ENCODE measurements at regions not wholly inside any gene's neighbourhood (a gene's known extent, or its start where the extent isn't known, plus 50 kb on each side); places are given as distances from the start of the nearest gene placed in this dataset.

DNA sequence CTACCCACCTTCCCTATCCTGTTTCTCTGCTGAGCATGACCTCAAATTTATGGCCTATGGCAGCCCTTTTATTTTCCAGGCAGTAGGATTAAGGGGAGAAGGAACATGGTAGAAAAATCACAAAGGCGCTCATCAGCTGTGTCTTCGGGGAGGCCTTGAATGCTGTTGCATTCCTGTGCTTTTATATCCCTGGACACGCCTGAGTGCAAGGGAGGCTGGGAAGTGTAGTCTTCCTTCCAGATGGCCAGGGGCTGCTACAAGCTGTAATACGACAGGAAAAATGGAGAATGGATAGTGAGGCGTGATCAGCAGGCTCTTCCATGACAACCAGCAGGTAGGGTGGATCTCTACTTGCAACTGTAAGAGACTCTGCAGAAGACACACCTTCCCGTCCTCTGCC is 210.9 kb upstream of the GGTLC1 start:
- DNase-seq = peak in 7 of 56 donors; percentile 4 to 32 (median 10)

DNA sequence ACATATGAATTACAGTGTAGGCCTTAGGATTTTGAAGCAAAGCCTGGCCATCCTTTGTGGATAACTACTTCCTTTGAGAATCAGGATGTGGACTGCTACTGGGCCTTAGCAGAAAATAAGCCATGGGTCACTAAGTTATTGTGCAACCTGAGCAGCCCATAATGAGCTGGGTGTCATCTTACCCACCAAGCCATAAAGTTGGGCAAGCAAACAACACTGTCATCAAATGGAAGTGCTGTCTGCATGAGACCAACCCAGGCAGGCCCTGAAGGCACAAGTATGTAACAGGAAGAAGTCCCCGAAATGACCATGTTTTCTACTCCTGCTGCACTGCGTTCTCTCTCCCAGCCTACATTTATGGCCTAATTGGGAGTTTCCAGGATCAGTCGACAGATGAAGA is 205.6 kb upstream of the GGTLC1 start:
- DNase-seq = no peak

DNA sequence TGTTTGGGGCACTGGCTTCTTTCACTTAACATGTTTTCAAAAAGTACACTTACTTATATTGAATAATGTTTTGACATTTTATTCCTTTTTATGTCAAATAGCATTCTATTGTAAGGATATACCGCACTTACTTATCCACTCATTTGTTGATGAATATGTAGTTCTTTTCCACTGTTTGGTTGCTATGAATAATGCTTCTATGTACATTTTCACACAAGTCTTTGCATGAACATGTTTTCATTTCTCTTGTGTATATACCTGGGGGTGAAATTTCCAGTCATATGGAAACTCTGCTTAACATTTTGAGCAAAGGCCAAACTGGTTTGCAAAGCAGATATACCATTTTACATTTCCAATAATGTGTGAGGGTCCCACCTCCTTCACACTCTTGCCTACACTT is 202.3 kb upstream of the GGTLC1 start:
- no peak for DNase-seq

DNA sequence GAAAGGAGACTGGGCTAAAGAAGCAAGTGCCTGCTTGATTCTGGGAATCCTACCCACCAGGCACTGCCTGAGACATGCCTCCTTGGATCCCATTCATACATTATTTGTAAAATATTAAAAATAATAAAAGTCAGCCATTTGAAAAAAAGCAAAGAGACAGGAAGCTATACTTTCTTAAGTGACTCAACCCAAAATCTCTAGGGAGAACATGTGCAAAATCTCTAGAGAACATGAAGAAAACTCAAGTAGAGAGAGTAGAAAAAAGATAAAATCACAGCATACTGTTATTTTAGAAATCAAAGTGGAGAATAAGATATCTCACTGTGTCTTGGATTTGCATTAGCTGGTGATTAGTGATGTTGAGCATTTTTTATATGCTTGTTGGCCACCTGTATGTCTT is 197.2 kb upstream of the GGTLC1 start:
- DNase-seq = no peak

DNA sequence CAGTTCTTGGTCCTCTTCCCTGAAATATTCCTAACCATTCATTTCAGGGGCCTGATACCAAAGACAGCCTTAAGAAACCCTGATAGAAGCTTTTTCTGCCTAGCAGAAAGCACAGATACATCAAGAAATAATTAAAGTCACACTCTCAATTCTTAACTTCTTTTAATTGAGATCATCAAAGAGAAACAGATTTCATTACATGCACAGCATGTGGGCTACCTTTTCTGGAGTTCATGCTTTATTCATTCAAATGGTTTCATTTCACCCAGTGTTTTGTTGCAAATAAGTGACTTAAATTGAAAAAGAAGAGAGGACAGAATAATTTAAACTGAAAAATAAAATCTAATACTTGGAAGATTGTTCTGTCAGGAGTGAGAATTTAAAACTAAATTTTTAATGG is 192.6 kb upstream of the GGTLC1 start:
- DNase-seq = no peak

DNA sequence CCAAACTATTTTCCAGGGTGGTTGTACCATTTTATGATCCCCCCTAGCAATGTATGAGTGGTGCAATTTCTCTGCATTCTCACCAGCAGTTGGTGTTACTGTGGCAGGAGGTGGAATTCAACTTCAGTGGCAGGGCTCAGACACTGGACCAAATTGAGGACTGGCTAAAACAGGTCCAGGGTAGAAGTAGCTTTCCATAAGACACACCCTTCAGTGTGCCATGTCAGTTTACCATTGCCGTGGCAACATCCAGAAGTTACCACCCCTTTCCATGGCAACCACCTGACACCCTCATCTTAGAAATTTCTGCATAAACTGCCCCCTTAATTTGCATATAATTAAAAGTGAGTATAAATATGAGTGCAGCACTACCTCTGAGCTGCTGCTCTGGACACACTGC is 180.7 kb upstream of the GGTLC1 start:
- no peak for DNase-seq

DNA sequence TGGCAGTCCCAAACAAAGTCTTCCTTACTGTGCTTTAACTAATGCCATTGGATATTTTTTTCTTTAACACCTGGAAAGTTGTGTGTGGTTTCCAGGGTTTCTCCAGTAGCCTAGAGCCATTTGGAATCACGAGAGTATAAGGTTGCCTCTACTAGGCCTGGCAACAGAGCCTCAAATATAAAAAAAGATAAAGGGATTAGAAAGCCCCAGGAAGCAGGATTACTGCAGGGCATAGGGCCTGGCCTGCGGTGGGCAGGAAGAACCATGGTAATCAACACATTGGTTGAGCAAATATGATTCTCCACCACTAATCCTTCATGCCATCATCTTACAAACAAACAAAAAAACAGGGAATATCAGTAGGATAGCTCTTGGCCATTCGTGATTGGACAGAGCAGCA is 177.8 kb upstream of the GGTLC1 start:
- no peak for DNase-seq

DNA sequence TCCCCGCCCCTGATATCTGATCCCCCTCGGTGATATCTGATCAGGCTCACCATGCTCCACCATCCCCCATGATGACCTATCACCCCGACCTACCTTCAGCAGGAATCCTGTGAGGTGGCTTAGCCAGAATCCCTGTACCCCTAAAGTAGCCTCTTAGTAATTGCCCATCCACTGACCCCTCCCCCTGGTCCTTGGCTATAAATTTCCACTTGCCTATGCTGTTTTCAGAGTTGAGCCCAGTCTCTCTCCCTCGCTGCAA is 177.5 kb upstream of the GGTLC1 start:
- DNase-seq = no peak

DNA sequence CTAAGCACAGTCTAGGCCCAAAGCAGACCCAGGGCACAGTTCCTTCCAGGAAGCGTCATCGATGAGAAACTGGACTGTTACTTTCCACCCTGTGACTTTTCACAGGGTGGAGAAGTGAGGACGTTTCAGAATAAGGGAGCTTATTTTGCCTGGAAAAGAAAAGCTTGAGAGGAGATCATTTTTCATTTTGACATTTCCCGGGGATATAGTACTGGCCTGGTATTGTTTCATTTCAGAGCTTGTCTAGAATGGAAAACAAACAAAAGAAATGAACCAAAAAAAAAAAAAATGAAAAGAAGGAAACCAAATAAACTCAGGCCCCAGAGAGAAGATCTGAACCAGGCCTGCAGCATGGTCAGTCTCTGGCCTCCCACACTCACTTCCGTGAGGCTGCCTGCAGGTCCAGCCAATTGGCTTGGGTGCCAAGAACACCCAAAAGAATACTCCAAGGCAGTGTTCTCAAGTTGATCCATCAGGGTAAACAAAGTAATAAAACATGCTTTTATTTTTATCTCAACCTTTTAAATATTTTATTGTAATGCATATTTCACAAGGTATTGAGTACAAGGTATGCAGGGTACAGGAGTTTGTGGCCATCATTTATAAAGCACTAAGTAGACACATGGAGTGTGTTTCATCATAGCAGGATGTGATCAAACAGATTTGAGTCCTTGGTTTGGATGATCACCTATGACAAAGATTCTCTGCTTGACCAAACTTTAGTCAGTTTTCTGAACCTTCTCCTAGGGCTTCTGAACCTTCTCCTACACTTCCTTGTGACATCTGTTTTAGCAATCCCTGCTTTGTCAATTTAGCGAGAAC is 176.9 kb upstream of the GGTLC1 start:
- DNase-seq = no peak

DNA sequence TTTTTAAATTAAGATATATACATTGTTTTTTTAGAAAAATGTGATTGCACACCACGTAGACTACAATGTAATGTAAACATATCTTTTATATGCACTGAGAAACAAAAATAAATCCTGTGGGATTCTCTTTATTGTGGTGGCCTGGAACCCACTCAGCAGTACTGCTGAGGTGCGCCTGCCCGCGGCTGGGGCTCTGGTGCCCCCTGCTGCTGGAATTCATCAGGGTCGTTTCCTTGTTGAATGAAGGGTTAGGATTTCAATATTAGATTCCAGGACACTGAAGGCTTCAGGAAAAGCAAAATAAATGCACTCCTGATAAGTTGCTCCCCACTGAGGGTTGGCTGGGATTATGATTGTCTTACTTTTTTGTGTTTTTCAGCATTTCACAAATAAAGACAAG is 175.8 kb upstream of the GGTLC1 start:
- no peak for DNase-seq

DNA sequence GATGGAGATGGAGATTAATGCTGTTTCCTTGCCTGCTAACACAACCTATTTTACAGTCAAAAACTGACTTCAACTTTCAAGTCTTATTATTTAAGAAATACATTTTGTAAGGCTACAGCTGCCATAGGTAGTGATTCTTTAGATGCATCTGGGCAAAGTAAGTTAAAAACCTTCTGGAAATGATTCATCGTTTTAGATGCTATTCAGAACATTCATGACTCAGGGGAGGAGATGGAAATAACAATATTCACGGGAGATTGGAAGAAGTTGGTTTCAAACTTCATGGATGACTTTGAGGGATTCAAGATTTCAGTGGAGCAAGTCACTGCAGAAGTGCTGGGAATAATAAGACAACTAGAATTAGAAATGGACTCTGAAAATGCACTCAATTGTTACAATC is 174.9 kb upstream of the GGTLC1 start:
- DNase-seq = no peak

DNA sequence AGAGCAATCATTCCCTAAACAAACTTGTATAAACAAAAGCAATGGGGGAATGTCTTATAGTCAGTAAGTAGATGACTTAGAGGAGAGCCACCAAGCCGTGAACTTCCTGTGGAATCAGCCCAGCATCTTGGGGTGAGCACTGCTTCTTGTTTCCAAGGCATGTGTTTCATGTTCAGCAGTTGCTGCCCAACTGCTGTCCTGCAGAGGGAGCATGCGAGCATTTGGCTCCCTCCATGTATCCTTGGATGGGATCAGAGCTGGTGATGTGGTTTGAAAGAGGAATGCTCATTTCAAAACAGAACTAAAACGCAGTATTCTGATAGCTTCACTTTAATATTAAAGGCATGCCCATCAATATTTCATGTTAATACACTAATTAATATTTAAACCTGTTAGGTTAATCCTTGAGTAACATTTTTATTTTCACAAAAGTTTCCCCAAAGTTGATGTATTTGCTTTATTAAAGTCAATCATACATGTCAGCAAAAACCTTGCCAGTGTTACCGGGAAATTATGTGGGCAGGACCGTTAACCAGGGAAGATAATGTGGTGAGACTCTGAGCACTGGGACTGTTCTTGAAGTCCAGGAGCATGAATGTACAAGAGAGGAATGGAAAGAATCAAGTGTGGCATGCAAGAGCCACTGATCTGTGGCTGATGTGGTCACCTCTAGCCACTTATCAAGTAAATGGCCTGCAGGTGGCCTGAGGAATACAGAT is 172.1 kb upstream of the GGTLC1 start:
- peak in 33 of 56 donors; percentile 3 to 76 (median 26) for DNase-seq

DNA sequence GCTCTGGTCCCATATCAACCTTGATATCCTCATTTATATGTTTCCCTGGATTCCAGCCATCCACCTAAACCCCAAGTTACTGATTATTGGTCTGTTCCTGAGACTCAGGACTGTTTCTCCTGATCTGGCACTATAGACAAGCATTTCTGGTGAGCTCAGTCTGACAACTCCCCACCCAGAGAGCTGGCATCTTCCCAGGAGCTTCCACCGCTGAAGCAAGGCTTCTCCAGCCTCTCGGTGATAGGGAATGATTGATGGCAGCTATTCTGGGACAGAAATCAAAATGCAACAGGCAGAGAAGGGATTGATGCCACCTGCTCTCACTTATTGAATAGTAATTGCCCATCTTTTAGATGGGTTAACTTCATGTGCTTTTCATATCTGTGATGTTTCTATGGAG is 169.7 kb upstream of the GGTLC1 start:
- DNase-seq = no peak

DNA sequence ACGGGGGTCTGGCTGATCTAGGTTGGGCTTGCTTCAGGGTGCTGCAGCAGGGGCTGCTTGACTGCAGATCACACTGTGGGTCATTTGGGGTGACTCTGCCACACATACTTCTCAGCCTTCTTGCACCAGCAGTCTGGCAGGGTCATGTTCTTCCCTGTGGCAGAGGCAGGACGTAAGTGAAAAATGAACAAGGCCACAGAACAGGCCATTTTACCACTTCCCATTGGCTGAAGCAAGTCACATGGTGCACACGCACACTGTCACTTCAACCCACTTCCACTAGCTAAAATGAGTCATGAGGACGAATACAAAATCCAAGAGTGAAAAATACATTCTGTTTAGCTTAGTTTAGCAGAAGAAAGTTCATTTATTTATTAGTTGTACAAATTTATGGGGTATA is 168.6 kb upstream of the GGTLC1 start:
- DNase-seq = no peak

DNA sequence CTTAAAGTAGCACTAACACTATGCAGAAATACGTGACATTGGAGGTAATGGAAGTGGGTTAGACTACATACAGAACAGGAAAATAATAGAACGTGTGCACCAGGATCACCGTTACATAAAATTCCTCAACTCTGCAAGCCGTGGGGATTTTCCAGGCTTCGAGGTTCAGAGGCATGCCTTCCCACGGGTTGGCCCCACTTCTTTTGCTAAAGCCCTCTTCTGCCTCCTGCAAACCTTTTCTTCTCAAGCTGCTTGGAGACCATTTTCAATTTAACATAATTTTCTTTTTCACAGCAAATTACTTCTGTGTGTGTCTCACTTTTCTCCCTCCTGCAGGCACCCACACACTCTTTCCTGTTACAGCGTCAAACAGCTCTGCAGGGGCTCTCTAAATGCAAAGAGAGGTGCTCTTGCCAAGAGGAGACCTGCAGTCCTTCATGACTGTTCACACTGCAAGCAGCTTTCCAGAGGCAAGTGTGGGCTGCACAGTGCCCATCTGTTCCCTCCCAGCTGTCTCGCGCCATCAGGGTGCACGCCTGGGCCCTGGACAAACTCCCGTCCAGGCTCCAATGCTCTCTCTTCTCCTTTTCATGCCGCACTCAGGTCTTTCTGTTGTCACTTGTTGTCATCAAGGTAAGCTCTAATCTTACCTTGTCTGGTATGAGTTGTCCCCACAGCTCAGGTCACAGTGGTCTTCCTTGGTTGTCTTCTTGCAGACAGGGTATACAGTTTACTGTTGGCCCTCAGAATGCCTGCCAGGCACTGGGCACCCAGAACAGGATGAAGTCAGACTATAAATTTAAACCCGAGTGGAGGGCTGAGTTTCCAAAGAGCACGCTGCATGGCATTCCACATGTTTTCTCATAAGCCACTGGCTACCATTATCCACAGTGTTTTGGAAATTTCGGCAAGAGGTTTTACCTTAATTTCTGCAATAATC is 164.8 kb upstream of the GGTLC1 start:
- DNase-seq = peak in 8 of 56 donors; percentile 6 to 27 (median 16)

DNA sequence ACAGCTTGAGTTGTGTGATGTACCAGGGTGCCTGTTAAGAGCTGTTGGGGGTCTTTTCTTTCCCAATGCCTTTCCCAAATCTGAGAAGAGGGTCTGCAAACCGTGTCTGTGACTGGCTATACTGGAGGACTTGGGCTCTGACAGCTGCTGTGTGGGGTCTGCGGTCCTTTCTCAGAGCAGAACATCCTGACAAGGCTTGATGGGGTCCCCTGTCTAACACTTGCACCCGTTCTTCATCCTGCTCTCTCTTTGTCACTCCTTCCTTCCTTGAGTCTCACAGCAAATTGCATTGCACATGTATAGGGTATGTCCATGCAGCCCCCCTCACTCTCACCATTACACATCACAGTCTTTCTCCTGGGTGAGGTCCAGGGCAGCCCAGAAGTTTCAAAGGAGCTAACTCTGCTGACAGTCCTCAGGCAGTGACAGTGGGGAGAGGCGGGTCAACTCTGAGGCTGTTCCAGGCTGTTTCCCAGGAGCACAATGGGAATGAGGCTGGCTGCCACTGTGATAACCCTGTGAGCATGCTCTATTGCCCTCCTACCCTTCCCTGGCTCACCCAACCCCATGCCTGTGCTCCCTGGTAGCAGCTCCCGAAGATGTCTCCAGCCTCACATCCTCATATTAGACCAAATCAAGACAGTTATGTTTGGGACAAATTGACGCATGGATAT is 163.2 kb upstream of the GGTLC1 start:
- no peak for DNase-seq

DNA sequence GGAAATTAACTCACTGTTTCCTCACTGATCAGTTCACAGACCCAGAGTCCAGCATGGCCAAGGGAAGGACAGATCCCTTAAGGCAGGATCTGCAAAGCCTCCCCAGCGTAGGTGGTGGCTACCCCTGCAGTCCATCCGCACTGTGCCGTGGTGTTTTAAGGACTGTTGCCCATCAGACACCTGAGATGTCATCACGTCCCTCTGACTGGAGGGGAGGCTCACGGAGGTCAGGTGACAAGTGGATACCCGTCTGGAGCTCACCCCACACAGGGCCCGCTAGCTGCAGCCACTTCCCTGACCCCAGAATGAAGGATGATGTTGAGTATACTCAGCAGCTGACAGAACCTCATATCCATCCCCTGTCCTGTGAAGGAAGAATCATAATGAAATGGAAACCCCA is 161.8 kb upstream of the GGTLC1 start:
- no peak for DNase-seq

DNA sequence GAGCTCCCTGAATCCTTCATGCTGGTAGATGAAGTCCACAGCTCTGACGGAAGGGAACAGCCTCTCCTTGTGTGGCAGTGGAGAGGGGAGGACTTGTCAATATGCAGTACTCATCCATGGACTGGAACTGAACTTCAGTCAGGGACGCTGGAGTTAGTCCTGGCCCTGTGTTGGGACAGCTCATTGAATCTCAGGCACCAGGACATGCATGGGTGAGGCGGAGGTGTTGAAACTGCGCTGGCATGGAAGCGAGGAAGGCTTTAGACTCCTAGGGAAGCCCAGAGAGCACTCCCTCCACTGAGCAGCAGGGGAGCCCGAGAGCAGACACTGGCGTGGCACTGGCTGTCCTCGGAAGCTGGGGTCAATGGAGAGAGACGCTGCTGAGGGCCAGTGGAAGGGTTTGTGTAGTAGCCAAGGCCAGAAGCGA is 161.3 kb upstream of the GGTLC1 start:
- DNase-seq = no peak

DNA sequence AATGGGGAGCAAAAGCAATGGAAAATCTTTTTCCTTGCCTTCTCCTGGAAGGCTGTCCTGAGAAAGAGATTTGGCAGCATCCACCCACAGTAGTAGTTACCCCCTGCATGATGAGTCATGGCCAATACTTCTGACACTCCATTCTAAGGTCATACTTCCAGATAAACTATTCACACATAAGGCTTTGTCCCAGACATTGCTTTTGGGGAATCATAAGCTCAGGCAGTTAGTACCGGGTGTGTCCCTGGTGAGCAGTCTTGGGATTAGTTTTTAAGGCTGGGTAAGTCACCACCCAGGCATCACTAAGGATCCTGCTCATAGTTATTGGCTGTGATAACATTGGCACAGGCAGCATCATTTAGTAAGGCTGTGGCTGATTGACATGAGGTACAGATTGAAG is 160.6 kb upstream of the GGTLC1 start:
- no peak for DNase-seq

DNA sequence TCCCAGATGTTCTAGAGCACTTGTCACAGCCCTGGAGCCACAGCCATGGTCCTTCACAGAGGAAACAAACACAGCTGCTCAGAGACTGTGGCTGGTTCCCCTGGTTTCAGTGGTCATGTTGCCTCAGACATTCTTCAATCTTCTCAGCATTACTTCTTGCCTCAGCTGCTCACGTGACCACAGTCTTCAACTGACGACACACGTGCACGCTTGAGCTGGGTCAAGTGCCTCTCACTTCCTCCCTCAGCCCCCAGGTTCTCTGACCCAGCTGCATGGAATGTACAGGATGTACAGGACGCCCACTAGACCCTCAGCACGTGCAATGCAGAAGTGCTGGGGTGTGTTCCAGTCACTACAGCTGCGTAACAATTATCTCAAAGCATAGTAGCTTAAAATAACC is 159.8 kb upstream of the GGTLC1 start:
- no peak for DNase-seq

DNA sequence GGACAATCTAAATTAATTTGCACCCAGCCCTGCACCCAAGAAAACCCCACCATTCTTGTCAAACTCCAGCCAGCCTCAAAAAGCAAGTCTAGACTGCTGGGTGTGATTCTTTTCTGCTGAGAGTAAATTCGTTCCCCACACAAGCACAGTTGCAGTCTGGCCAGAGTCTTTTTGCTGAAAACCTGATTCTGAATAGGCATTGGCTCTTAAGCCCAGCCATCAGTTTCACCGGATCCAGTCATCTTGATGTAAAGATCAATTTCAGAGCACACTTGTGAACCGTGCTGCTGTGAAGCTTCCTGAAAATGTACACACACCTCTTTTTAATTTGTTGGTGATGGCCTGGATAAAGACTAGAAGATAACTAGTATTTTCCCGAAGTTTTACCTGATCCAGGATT is 159.4 kb upstream of the GGTLC1 start:
- no peak for DNase-seq

DNA sequence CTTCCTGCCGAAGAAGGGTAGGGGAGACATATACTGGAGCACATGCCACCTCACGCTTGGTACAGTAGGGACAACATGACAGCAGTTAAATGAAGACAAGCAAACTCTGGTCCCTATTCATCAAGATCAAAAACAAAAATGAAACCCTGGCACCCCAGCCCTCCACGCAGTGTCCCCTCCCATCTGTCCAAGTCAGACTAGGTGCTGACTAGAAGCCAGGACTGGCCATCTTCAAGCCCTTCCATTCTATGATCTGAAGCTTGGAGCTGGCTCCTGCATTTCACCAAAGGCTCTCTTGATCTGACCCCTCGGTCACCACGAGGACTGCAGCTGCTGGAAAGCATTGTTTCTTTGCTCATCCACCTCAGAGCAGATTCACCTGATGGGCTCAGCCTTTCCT is 158.9 kb upstream of the GGTLC1 start:
- DNase-seq = no peak

All from amygdala (tissue), 56 donors.